CD8-positive, alpha-beta memory T cell (primary cell): ENCODE measurements at regions not wholly inside any gene's neighbourhood (a gene's known extent, or its start where the extent isn't known, plus 50 kb on each side); places are given as distances from the start of the nearest gene placed in this dataset.

Source experiments
- CTCF ChIA-PET: fragments of 350-600 bp; sonication (Branson Sonifier 250); formaldehyde crosslinking; loops from one replicate; lab custom pipeline; 2021; ENCODE audit warnings: antibody characterized with exemption; lab: Charles Lee
- POLR2A ChIA-PET: fragments of 350-600 bp; sonication (Branson Sonifier 250); formaldehyde crosslinking; loops from one replicate; lab custom pipeline; 2021; ENCODE audit warnings: antibody characterized with exemption; lab: Charles Lee
- DNase-seq, 5 donors: peaks; one replicate each; pipeline versions ENCODE4 v3.0.0 to v3.0.0-alpha.2; 2020 to 2022; ENCODE audit warnings: mixed read lengths in 1 of 5
- H3K27ac ChIP-seq: one replicate; pipeline ENCODE4 v1.7.0; 2013; ENCODE audit warnings: low read depth, mild to moderate bottlenecking, low read length, moderate library complexity
- H3K27me3 ChIP-seq: 2 replicates; pipeline ENCODE4 v1.7.0; 2013; ENCODE audit warnings: low read length, mild to moderate bottlenecking; ENCODE audit not compliant: insufficient read depth, poor library complexity, severe bottlenecking
- H3K36me3 ChIP-seq: 2 replicates; pipeline ENCODE4 v1.7.0; 2013; ENCODE audit warnings: mild to moderate bottlenecking, low read length, moderate library complexity; ENCODE audit not compliant: insufficient read depth
- H3K4me1 ChIP-seq: 2 replicates; pipeline ENCODE4 v1.7.0; 2013; ENCODE audit warnings: mild to moderate bottlenecking, low read length, moderate library complexity; ENCODE audit not compliant: insufficient read depth
- H3K4me3 ChIP-seq: 2 replicates; pipeline ENCODE4 v1.7.0; 2013; ENCODE audit warnings: mild to moderate bottlenecking, low read length
- H3K9me3 ChIP-seq: 2 replicates; pipeline ENCODE4 v1.7.0; 2013; ENCODE audit warnings: mild to moderate bottlenecking, low read length
- H3K27ac Mint-ChIP-seq, 8 donors: one replicate each; pipeline ENCODE4 v1.8.0; 2020 to 2021; ENCODE audit warnings: mixed read lengths in 8 of 8, mild to moderate bottlenecking in 6 of 8, inconsistent platforms in 3 of 8, moderate library complexity in 3 of 8
- H3K27me3 Mint-ChIP-seq, 2 donors: one replicate each; pipeline ENCODE4 v1.8.0; 2020 to 2021; ENCODE audit warnings: mixed read lengths in 2 of 2, mild to moderate bottlenecking in 1 of 2, moderate library complexity in 1 of 2
- H3K36me3 Mint-ChIP-seq, 3 donors: one replicate each; pipeline ENCODE4 v1.8.0; 2020 to 2021; ENCODE audit warnings: mixed read lengths in 3 of 3, inconsistent platforms in 1 of 3, mild to moderate bottlenecking in 1 of 3
- H3K4me1 Mint-ChIP-seq, 3 donors: one replicate each; pipeline ENCODE4 v1.8.0; 2020 to 2021; ENCODE audit warnings: mixed read lengths in 3 of 3, inconsistent platforms in 1 of 3, mild to moderate bottlenecking in 1 of 3
- H3K4me3 Mint-ChIP-seq, 7 donors: one replicate each; pipeline ENCODE4 v1.8.0; 2020 to 2021; ENCODE audit warnings: mixed read lengths in 7 of 7, mild to moderate bottlenecking in 6 of 7, moderate library complexity in 4 of 7, inconsistent platforms in 2 of 7
- H3K9me3 Mint-ChIP-seq, 5 donors: one replicate each; pipeline ENCODE4 v1.8.0; 2020 to 2022; ENCODE audit warnings: mixed read lengths in 5 of 5, mild to moderate bottlenecking in 3 of 5, moderate library complexity in 2 of 5, inconsistent platforms in 1 of 5

DNA sequence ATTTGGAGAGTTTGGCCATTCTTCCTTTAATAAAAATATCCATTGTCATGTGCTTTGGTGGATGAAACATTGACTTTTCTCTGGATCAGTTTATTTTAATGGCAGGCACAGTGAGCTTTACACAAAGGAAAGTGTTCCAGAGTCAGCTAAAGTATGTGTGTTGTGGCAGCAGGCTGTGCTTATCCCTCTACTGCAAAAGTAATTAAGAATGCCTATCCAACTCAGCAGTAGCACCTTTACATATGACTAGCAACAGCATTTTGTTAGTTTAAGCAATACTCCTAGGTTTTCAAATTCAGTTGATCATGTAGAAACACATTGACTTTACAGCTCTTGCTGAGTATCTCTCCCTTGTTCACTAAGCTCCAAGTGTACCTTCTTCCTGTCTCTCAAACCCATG, 730.5 kb upstream of the RGMB start:
- no peak for DNase-seq
- Mint-ChIP-seq H3K27me3 (no peaks in the 10 kb centered on the region), H3K36me3 (no peaks in the 10 kb centered on the region), H3K27ac (no peak overlapping the region), H3K4me1 (no peaks in the 10 kb centered on the region), H3K9me3 (no peaks in the 10 kb centered on the region), H3K4me3 (no peak overlapping the region)
- no peaks in the 10 kb centered on the region for H3K27me3 ChIP-seq
- H3K27ac ChIP-seq, result no peak overlapping the region
- no peak overlapping the region for H3K4me3 ChIP-seq
- ChIA-PET CTCF (no interaction called here), POLR2A (no interaction called here)
- H3K9me3 ChIP-seq, result no peaks in the 10 kb centered on the region
- no peaks in the 10 kb centered on the region for H3K4me1 ChIP-seq
- no peaks in the 10 kb centered on the region for H3K36me3 ChIP-seq

DNA sequence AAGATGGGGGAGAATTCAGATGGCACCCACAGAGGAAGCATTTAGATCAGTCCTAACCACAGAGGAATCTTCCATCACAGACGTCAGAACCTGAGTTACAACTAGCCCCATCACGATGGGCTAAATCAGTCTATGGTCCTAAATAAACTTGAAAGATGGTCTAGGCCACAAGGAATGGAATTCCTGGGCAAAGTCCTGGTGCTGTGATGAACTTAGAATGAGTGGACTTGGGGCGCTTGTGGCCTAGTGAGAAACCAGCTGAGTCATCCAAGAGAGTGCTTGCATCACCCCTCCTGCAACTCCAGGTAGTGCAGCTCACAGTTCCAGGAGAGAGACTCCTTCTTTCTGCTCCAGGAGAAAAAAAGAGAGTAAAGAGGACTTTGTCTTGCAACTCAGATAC, 722.9 kb upstream of the RGMB start:
- Histone ChIP-seq H3K9me3 (no peaks in the 10 kb centered on the region), H3K36me3 (no peaks in the 10 kb centered on the region), H3K4me3 (no peak overlapping the region), H3K27ac (no peak overlapping the region), H3K27me3 (no peaks in the 10 kb centered on the region), H3K4me1 (no peaks in the 10 kb centered on the region)
- ChIA-PET CTCF (no interaction called here), POLR2A (no interaction called here)
- H3K9me3 Mint-ChIP-seq, result peaks cover 0 to 16% (median 0%) of the 10 kb centered on the region in 5 donors
- no peak overlapping the region for H3K4me3 Mint-ChIP-seq
- DNase-seq, result no peak
- no peaks in the 10 kb centered on the region for H3K27me3 Mint-ChIP-seq
- no peak overlapping the region for H3K27ac Mint-ChIP-seq
- no peaks in the 10 kb centered on the region for H3K4me1 Mint-ChIP-seq
- H3K36me3 Mint-ChIP-seq, result no peaks in the 10 kb centered on the region

DNA sequence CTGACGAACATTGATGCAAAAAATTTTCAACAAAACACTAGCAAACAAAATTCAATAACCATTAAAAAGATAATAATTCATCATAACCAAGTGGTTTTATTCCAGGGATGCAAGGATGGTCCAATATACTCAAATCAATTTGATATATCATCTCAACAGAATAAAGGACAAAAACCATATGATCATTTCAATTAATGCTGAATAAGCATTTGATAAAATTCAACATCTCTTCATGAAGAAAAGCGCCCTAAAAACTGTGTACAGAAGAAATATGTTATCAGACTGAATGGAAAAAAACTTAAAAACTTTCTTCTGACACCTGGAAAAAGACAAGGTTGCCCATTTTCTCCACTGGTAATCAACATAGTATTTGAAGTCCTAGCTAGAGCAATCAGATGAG, 720.3 kb upstream of the RGMB start:
- DNase-seq, result no peak
- ChIA-PET POLR2A (no interaction called here), CTCF (no interaction called here)
- H3K36me3 ChIP-seq, result no peaks in the 10 kb centered on the region
- no peaks in the 10 kb centered on the region for H3K36me3 Mint-ChIP-seq
- H3K27ac ChIP-seq, result no peak overlapping the region
- no peak overlapping the region for H3K27ac Mint-ChIP-seq
- H3K9me3 ChIP-seq, result no peaks in the 10 kb centered on the region
- H3K4me3 Mint-ChIP-seq, result no peak overlapping the region
- peaks cover 0 to 16% (median 0%) of the 10 kb centered on the region in 5 donors for H3K9me3 Mint-ChIP-seq
- no peaks in the 10 kb centered on the region for H3K27me3 Mint-ChIP-seq
- H3K27me3 ChIP-seq, result no peaks in the 10 kb centered on the region
- no peak overlapping the region for H3K4me3 ChIP-seq
- no peaks in the 10 kb centered on the region for H3K4me1 ChIP-seq
- no peaks in the 10 kb centered on the region for H3K4me1 Mint-ChIP-seq

DNA sequence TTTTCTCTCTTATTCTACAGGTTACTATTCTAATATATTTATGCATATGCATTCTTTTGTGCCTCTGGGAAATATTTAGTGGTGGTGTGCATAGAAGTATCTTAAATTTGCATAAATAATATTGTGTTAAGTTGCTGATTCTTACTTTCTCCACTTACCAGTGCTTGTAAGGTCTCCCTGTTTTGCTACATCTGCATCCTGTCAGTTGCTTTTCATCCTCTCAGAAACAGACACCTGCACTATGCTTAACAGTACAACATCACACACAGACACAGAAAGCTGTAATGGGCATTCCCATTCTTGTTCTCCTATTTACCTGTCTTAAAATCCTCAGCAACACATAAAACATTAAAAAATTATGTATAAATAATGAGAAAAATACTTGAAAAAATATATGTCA, 713.3 kb upstream of the RGMB start:
- Histone ChIP-seq H3K27ac (no peak overlapping the region), H3K36me3 (no peaks in the 10 kb centered on the region), H3K27me3 (no peaks in the 10 kb centered on the region), H3K4me3 (no peak overlapping the region), H3K9me3 (no peaks in the 10 kb centered on the region), H3K4me1 (no peaks in the 10 kb centered on the region)
- Mint-ChIP-seq H3K36me3 (no peaks in the 10 kb centered on the region), H3K4me1 (no peaks in the 10 kb centered on the region), H3K27me3 (no peaks in the 10 kb centered on the region), H3K9me3 (peaks cover 0 to 3% (median 0%) of the 10 kb centered on the region in 5 donors), H3K4me3 (no peak overlapping the region), H3K27ac (no peak overlapping the region)
- ChIA-PET CTCF (no interaction called here), POLR2A (no interaction called here)
- DNase-seq, result no peak

DNA sequence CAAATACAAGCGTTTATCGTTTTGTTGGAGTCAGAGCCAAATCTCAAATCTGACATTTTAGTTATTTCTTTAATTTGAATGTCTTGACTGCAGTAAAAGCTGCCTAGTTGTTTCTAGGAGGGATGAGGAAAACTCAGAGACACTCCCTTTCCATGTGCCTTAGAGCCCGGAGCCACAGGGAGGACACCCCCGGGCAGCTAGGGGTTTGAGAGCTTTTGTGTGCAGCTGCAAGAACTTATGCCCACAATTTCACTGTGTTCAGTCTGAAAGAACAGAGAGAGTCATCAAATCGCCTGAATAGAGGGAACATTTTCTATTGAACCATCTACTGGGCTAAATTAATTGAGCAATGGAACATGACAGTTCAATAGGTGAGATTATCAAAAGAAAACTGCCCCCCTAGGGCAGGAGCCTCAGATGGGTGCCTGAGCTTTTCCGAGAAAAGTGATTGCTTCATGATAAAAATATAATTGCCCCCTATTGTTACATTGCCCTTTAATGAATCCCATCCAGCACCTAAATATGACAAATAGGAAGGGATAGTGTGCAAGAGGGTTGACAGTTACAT, 709.3 kb upstream of the RGMB start:
- DNase-seq, result no peak
- no peak overlapping the region for H3K4me3 Mint-ChIP-seq
- H3K27me3 ChIP-seq, result no peaks in the 10 kb centered on the region
- peaks cover 0 to 2% of the 10 kb centered on the region in 2 donors for H3K27me3 Mint-ChIP-seq
- H3K27ac Mint-ChIP-seq, result no peak overlapping the region
- no peaks in the 10 kb centered on the region for H3K36me3 Mint-ChIP-seq
- no peak overlapping the region for H3K4me3 ChIP-seq
- H3K9me3 ChIP-seq, result no peaks in the 10 kb centered on the region
- POLR2A ChIA-PET, result no interaction called here
- H3K36me3 ChIP-seq, result no peaks in the 10 kb centered on the region
- no peaks in the 10 kb centered on the region for H3K4me1 Mint-ChIP-seq
- CTCF ChIA-PET, result no interaction called here
- no peak overlapping the region for H3K27ac ChIP-seq
- peaks cover 0 to 3% (median 0%) of the 10 kb centered on the region in 5 donors for H3K9me3 Mint-ChIP-seq
- H3K4me1 ChIP-seq, result no peaks in the 10 kb centered on the region

DNA sequence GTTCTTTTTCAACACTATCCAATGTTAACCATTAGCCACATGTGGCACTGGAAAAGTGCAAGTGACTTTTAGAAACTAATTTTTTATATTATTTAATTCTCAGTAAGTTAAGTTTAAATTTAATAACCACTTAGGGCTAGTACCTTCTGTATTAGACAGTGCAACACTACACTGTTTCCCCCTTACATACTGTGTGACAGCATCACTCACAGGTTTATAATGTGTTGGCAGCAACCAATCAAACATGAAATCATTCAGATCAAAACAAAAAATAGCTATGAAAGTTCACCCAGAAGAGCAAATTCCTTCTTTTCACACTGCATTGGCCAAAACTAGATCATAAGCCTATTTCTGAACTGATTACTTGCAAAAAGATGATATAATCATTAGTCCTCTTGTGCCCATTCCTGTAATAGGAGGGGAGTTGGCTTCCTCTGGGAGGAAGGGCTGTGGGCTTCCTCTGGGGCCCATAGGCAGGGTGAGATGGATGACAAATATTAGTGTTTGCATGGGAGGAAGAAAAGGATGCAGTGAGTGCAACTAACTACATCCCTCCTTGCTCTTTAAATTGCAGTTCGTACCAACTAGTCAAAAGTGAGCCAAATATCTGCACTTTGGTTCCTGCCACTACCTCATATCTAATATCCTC, 708.1 kb upstream of the RGMB start:
- Histone ChIP-seq H3K9me3 (no peaks in the 10 kb centered on the region), H3K27me3 (no peaks in the 10 kb centered on the region), H3K27ac (no peak overlapping the region), H3K4me1 (no peaks in the 10 kb centered on the region), H3K4me3 (no peak overlapping the region), H3K36me3 (no peaks in the 10 kb centered on the region)
- ChIA-PET CTCF (no interaction called here), POLR2A (no interaction called here)
- Mint-ChIP-seq H3K36me3 (no peaks in the 10 kb centered on the region), H3K27me3 (peaks cover 0 to 2% of the 10 kb centered on the region in 2 donors), H3K4me1 (no peaks in the 10 kb centered on the region), H3K4me3 (no peak overlapping the region), H3K9me3 (peaks cover 0 to 3% (median 0%) of the 10 kb centered on the region in 5 donors), H3K27ac (no peak overlapping the region)
- no peak for DNase-seq

DNA sequence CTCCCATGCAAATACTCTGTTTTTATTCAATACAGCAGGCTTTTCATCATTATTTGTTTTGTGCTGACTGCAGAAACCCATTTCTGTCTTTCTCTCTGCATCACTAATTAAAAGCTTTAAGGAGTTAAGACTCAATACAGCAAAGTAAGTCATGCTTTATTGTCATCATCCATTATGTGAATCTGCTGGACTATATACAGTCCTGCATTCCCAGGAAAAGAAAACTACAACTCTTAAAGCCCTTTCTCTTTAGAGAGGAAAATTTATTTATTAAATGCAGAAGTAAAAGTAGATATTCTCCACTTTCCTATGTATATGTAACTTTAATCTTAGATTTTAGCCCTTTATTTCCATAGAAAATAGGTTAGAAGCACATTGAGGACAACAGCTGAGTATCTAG, 706.6 kb upstream of the RGMB start:
- Mint-ChIP-seq H3K9me3 (peaks cover 0 to 1% (median 0%) of the 10 kb centered on the region in 5 donors), H3K27me3 (peaks cover 0 to 2% of the 10 kb centered on the region in 2 donors), H3K4me3 (no peak overlapping the region), H3K36me3 (no peaks in the 10 kb centered on the region), H3K4me1 (no peaks in the 10 kb centered on the region), H3K27ac (no peak overlapping the region)
- CTCF ChIA-PET, result no interaction called here
- no peaks in the 10 kb centered on the region for H3K36me3 ChIP-seq
- no peaks in the 10 kb centered on the region for H3K9me3 ChIP-seq
- POLR2A ChIA-PET, result no interaction called here
- DNase-seq, result no peak
- no peaks in the 10 kb centered on the region for H3K4me1 ChIP-seq
- no peaks in the 10 kb centered on the region for H3K27me3 ChIP-seq
- no peak overlapping the region for H3K27ac ChIP-seq
- H3K4me3 ChIP-seq, result no peak overlapping the region

DNA sequence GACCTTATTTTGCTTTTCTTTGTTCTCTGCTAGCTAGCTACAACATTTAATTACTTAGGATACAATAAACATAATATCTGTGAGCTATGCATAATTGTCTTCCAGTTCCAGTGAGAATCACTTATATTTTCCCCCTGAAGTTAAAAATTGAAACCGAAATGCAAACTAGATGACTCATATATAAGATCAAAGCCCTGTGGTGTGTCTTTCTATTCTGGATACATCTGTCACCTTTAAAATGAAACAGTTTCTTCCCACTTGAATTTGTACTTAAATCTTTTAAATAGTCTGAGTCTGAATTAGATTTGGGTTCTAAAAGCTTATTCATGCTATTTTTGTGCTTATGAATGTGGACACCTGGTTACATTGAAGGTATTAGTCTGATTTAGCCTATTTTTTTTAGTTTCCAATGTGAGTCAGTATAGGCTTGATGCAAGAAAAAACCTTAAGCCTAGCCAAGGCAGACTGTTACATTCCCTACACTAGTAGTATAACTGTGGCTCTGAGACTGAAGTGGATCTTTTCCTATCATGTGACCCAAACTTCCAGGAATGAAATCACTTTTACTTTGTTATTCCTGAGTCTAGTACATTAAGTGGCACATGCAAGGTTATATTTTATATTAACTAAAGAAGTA, 703.5 kb upstream of the RGMB start:
- Mint-ChIP-seq H3K27ac (no peak overlapping the region), H3K4me1 (no peaks in the 10 kb centered on the region), H3K36me3 (no peaks in the 10 kb centered on the region), H3K9me3 (peaks cover 0 to 1% (median 0%) of the 10 kb centered on the region in 5 donors), H3K4me3 (no peak overlapping the region), H3K27me3 (peaks cover 0 to 2% of the 10 kb centered on the region in 2 donors)
- no peak for DNase-seq
- no peaks in the 10 kb centered on the region for H3K4me1 ChIP-seq
- H3K36me3 ChIP-seq, result no peaks in the 10 kb centered on the region
- CTCF ChIA-PET, result no interaction called here
- H3K27ac ChIP-seq, result no peak overlapping the region
- no peak overlapping the region for H3K4me3 ChIP-seq
- POLR2A ChIA-PET, result no interaction called here
- H3K27me3 ChIP-seq, result no peaks in the 10 kb centered on the region
- H3K9me3 ChIP-seq, result no peaks in the 10 kb centered on the region
